ENCODE measurements at regions not wholly inside any gene's neighbourhood (a gene's known extent, or its start where the extent isn't known, plus 50 kb on each side); places are given as distances from the start of the nearest gene placed in this dataset.

- TF ChIP-seq CTCF (conservative IDR thresholded peaks at IDR 0.05; ENCODE audit: low read length) (no peak), EZH2phosphoT487 (IDR thresholded peaks at IDR 0.05; ENCODE audit: borderline replicate concordance, low read depth, low read length) (no peak)
These were observed 101.0 kb upstream of the PRMT8 start for GRCh38 chr12:3389986-3390385.
